ENCODE measurements at regions not wholly inside any gene's neighbourhood (a gene's known extent, or its start where the extent isn't known, plus 50 kb on each side); places are given as distances from the start of the nearest gene placed in this dataset.

DNA sequence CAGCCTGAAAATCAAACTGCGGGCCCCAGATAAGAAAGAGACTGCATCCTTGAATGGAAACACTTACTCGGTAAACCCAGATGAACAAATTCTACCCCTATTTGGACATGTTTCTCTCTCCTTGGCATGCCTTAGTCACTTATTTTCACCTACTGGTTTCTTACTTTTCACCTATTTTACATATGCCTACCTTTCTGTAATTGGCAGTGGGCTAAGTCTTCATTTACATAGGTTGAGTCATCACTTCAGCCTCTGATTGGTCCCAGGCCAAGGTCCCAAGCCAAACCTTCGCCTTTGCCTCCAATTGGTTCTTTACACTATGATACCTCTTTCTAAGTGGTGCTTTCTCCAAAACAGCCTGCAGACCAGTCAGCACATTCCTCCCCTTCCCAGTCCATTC lies 111.3 kb downstream of the DYRK2 start:
- TF ChIP-seq, protein P1, sequence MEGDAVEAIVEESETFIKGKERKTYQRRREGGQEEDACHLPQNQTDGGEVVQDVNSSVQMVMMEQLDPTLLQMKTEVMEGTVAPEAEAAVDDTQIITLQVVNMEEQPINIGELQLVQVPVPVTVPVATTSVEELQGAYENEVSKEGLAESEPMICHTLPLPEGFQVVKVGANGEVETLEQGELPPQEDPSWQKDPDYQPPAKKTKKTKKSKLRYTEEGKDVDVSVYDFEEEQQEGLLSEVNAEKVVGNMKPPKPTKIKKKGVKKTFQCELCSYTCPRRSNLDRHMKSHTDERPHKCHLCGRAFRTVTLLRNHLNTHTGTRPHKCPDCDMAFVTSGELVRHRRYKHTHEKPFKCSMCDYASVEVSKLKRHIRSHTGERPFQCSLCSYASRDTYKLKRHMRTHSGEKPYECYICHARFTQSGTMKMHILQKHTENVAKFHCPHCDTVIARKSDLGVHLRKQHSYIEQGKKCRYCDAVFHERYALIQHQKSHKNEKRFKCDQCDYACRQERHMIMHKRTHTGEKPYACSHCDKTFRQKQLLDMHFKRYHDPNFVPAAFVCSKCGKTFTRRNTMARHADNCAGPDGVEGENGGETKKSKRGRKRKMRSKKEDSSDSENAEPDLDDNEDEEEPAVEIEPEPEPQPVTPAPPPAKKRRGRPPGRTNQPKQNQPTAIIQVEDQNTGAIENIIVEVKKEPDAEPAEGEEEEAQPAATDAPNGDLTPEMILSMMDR (IDR thresholded peaks at IDR 0.05; ENCODE audit: insufficient read depth, low read length, poor library complexity, severe bottlenecking) = no peak
- no peak for DNase-seq (ENCODE audit: extremely low read depth, insufficient read length)
- Histone ChIP-seq H3K4me3 (replicated peaks; ENCODE audit: low read depth, low read length) (no peak overlapping the region), H3K27me3 (replicated peaks; ENCODE audit: control insufficient read depth, insufficient read depth, low read length) (no peaks in the 10 kb centered on the region), H3K36me3 (ENCODE audit: control insufficient read depth, insufficient read depth, low read length) (no peaks in the 10 kb centered on the region)

DNA sequence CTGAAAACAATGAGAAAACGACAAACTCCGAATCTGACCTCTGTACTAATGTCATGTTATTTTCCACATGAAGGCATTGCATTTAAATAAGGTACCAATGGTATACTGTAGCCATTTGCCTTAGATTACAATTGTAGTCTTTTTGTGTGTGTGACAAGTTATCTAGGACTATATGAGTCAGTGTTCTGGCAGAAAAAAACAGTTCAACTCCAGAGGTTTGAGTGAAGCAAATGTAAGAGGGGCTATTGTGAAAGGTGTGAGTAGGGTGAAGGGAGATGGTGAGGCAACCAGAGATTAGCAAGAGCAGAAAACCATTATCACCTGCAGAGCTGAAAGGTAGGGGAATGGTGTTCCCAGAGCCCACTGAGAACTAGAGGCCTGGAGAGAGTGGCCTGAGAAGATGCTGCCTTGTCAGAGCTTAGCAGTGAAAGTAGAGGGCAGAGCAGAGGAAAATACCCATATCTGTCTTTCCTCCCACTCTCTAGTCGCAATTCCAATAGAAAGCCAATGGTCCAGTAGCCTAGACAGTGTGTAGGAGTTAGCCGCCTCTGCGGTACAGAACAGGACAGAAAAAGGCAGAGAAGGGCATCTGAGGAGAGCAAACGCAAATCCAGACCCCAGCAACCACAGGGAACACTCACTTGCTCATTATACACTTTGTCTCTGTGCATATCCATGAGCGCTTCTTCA lies 112.2 kb downstream of the DYRK2 start:
- Histone ChIP-seq H3K36me3 (ENCODE audit: control insufficient read depth, insufficient read depth, low read length) (no peaks in the 10 kb centered on the region), H3K4me3 (replicated peaks; ENCODE audit: low read depth, low read length) (no peak overlapping the region), H3K27me3 (replicated peaks; ENCODE audit: control insufficient read depth, insufficient read depth, low read length) (no peaks in the 10 kb centered on the region)
- DNase-seq (ENCODE audit: extremely low read depth, insufficient read length) = no peak
- TF ChIP-seq, protein P1 (IDR thresholded peaks at IDR 0.05; ENCODE audit: insufficient read depth, low read length, poor library complexity, severe bottlenecking) = no peak

DNA sequence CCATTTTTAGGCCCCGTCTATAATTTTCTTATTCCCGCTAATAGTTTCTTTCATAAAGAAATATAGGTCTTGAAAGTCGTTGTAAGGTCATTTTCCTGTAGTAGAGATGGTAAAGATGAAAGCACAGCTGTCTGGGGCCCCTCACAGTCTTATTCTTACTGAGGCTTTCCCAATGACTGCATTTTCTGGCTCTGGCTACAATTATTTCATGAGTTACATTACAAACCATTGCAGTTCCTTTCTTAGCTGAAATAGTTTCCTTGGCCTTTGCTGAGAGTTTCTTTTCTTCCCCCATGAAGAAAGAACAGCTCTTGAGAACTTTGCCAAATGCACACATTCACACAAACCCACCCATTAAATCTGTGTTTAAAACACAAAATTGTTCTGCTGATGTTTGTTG lies 113.0 kb downstream of the DYRK2 start:
- no peak for DNase-seq (ENCODE audit: extremely low read depth, insufficient read length)
- H3K36me3 ChIP-seq (ENCODE audit: control insufficient read depth, insufficient read depth, low read length) = no peaks in the 10 kb centered on the region
- H3K4me3 ChIP-seq (replicated peaks; ENCODE audit: low read depth, low read length) = no peak overlapping the region
- H3K27me3 ChIP-seq (replicated peaks; ENCODE audit: control insufficient read depth, insufficient read depth, low read length) = no peaks in the 10 kb centered on the region
- TF ChIP-seq, protein P1 (IDR thresholded peaks at IDR 0.05; ENCODE audit: insufficient read depth, low read length, poor library complexity, severe bottlenecking) = no peak

DNA sequence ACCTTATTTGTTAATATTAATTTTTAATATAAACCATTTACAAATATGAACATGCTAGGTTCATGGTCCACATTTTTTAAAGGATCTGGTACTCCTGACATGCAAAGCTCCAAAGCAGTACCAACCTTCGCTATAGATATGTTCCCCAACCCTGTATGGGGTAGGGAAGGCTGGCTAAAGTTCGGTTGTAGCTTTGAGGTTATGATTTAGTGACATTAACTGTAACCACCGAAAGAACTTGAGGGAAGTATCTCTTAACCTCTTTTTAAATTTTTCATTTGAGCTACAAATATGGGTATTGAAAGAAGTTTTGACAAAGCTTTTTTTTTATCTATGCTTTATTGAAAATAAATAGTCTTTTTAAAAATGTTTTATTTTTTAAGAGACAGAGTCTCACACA lies 115.5 kb downstream of the DYRK2 start:
- DNase-seq (ENCODE audit: extremely low read depth, insufficient read length) = no peak
- no peaks in the 10 kb centered on the region for H3K36me3 ChIP-seq (ENCODE audit: control insufficient read depth, insufficient read depth, low read length)
- TF ChIP-seq, protein P1 (IDR thresholded peaks at IDR 0.05; ENCODE audit: insufficient read depth, low read length, poor library complexity, severe bottlenecking) = no peak

DNA sequence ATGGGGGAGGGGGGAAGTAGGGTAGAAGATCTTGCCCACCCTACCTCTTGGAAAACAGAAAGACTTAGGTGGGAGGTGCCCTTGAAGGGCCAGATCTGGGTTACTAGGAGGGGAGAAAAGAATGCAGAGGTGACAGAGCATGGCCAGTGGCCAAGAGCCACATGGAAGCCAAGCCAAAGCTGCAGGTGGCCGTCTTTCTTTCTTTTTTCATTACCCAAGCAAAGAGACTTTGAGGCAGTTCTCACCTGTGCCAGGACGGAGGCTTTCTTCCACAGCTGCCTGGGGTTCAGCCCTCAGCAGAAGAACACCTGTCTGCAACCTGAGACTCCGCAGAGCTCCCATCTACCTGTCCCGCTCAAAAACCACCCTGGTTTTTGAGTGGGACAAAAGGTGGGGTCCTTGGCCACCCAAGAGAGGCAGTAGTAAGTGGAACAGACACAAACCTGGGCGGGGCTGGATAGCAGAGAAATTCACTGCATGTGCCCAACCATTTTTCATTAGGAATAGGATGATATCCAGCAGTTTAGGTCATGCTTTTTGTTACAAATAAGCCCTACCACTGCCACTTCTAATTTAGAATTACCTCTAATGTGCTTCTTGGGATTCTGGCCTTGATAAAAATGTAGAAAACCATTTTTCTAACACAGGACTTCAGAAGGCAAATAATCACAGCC lies 116.5 kb downstream of the DYRK2 start:
- DNase-seq (ENCODE audit: extremely low read depth, insufficient read length) = no peak
- TF ChIP-seq, protein P1 (IDR thresholded peaks at IDR 0.05; ENCODE audit: insufficient read depth, low read length, poor library complexity, severe bottlenecking) = no peak
- no peaks in the 10 kb centered on the region for H3K27me3 ChIP-seq (replicated peaks; ENCODE audit: control insufficient read depth, insufficient read depth, low read length)
- no peak overlapping the region for H3K4me3 ChIP-seq (replicated peaks; ENCODE audit: low read depth, low read length)
- no peaks in the 10 kb centered on the region for H3K36me3 ChIP-seq (ENCODE audit: control insufficient read depth, insufficient read depth, low read length)

More for the DNA sequence above, 115.5 kb downstream of the DYRK2 start:
- Histone ChIP-seq H3K27me3 (replicated peaks; ENCODE audit: control insufficient read depth, insufficient read depth, low read length) (no peaks in the 10 kb centered on the region), H3K4me3 (replicated peaks; ENCODE audit: low read depth, low read length) (no peak overlapping the region)
